Thyroid gland (tissue), 4 donors: ENCODE measurements at regions not wholly inside any gene's neighbourhood (a gene's known extent, or its start where the extent isn't known, plus 50 kb on each side); places are given as distances from the start of the nearest gene placed in this dataset.

Source experiments
- DNase-seq, 2 donors: peaks; one replicate each; pipeline ENCODE4 v3.0.0-alpha.2; 2019
- H3K27ac ChIP-seq, 3 donors: fragments of 200-600 bp; sonication (generic); 1 replicate in 2 of 3; 2 replicates in 1 of 3; pipeline ENCODE4 v1.5.1; 2016 to 2019; ENCODE audit warnings: mild to moderate bottlenecking in 1 of 3, moderate library complexity in 1 of 3
- H3K27me3 ChIP-seq: fragments of 200-600 bp; sonication (generic); one replicate; pipeline ENCODE4 v1.5.1; 2019
- H3K36me3 ChIP-seq, 2 donors: fragments of 200-600 bp; sonication (generic); one replicate each; pipeline ENCODE4 v1.5.1; 2016 to 2019
- H3K4me1 ChIP-seq, 2 donors: fragments of 200-600 bp; sonication (generic); one replicate each; pipeline ENCODE4 v1.5.1; 2017 to 2019
- H3K4me3 ChIP-seq, 3 donors: fragments of 200-600 bp; sonication (generic); replicated peaks in 1 of 3; 1 replicate in 2 of 3; 2 replicates in 1 of 3; pipeline ENCODE4 v1.5.1; 2016; ENCODE audit warnings: mild to moderate bottlenecking in 1 of 3
- H3K9me3 ChIP-seq: fragments of 200-600 bp; sonication (generic); one replicate; pipeline ENCODE4 v1.5.1; 2017
- CTCF ChIP-seq, 6 experiments: fragments of 200-600 bp in 3 of 6; fragments of 450-650 bp in 3 of 6; sonication (generic) in 3 of 6; IDR thresholded peaks; one replicate each; pipeline ENCODE4 v1.5.1; 2016 to 2019; ENCODE audit warnings: antibody characterized with exemption in 6 of 6, mild to moderate bottlenecking in 2 of 6, inconsistent platforms in 1 of 6, moderate library complexity in 1 of 6
- POLR2A ChIP-seq, 2 donors: fragments of 450-650 bp; IDR thresholded peaks; one replicate each; pipeline ENCODE4 v1.6.1; 2017; ENCODE audit warnings: antibody characterized with exemption in 2 of 2, mild to moderate bottlenecking in 2 of 2, moderate library complexity in 1 of 2
- WGBS, 2 donors: methylation state at CpG; one replicate each; pipeline ENCODE4 v1.1.5; 2017; 5-methylcytosine and 5-hydroxymethylcytosine counted together
- intact Hi-C: fragments of 100-400 bp; cut with DNase I; formaldehyde crosslinking; loops from one replicate; pipeline ENCODE4 v1.15.1; 2023

DNA sequence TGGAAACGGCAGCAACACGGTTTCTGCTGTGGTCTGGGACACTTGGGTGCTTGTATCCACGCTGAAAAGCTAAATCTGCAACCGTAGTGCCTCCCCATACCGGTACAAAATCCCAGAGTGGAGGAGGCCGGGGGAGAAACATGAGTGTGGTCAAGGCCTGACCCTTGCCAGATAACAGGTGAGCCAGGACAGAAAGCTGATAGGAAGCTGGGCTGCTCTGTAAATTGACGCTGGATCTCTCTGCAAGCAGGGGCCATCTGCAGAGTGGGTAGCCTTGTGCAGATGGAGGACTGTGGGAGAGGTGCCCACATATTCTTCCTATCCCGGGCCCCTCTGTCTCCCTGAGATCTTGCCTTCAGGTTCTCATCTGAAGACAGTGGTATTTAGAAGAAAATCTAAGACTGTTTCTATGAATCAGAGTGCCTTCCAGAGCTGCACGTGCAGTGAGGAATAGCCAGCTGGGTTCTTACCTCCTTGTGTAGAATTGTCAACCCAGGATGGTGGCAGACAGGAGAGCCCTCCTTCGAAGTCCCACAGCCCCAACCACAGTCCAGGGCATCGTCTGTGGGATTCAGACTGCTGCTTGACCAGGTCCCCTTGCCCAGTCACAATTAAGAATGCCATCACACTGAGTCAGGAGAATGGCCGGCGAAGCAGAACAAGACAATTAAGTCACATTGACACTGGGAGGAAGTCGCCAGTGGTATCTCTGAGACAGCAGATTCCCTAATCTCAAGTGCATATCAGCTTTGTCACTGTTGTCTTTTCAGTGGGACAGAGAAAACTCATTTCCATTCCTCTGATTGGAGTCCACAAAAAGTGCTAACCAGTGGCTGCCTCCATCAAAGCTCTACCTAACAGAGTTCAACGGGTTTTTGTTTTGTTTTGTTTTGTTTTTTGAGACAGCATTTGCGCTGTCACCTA lies 100.0 kb upstream of the RIPOR2 start:
- WGBS, 2 donors, result 77 to 83% methylated on average over 15 to 16 of the region's 16 CpGs
- DNase-seq, result no peak
- Histone ChIP-seq H3K4me1 (peaks cover 0 to 9% of the 10 kb centered on the region in 2 donors), H3K27ac (no peak overlapping the region), H3K36me3 (no peaks in the 10 kb centered on the region), H3K27me3 (no peaks in the 10 kb centered on the region), H3K9me3 (no peaks in the 10 kb centered on the region), H3K4me3 (no peak overlapping the region)
- no peak for TF ChIP-seq POLR2A (IDR thresholded peaks at IDR 0.05)
- TF ChIP-seq CTCF (IDR thresholded peaks at IDR 0.05), result no peak
- intact Hi-C loops, result no loop called here

DNA sequence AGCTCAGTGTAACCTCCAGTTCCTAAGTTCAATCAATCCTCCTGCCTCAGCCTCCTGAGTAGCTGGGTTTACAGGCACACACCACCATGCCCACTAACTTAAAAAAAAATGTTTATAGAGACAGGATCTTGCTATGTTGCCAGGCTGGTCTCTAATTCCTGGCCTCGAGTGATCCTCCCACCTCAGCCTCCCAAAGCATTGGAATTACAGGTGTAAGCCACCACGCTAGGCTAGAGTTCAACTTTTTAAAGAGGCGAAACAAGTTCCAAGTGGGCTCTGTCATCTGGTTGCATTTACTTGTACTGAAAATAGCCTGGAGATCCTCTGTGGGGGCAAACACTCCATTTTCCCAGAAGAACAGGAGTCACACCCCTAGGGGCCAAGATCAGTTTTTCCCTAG lies 100.7 kb upstream of the RIPOR2 start:
- Histone ChIP-seq H3K27ac (no peak overlapping the region), H3K27me3 (no peaks in the 10 kb centered on the region), H3K36me3 (no peaks in the 10 kb centered on the region), H3K9me3 (no peaks in the 10 kb centered on the region), H3K4me1 (peaks cover 0 to 9% of the 10 kb centered on the region in 2 donors), H3K4me3 (no peak overlapping the region)
- intact Hi-C loops, result no loop called here
- WGBS, 2 donors, result 96 to 97% methylated on average over 3 of the region's 3 CpGs
- TF ChIP-seq POLR2A (IDR thresholded peaks at IDR 0.05) (no peak), CTCF (IDR thresholded peaks at IDR 0.05) (no peak)
- no peak for DNase-seq

- TF ChIP-seq CTCF (IDR thresholded peaks at IDR 0.05), result no peak
- no peak for TF ChIP-seq POLR2A (IDR thresholded peaks at IDR 0.05)
- no peak for DNase-seq
- Histone ChIP-seq H3K4me3 (no peak overlapping the region), H3K27ac (no peak overlapping the region), H3K36me3 (no peaks in the 10 kb centered on the region), H3K9me3 (no peaks in the 10 kb centered on the region), H3K27me3 (no peaks in the 10 kb centered on the region), H3K4me1 (peaks cover 0 to 9% of the 10 kb centered on the region in 2 donors)
- intact Hi-C loops, result no loop called here
These were observed 102.5 kb upstream of the RIPOR2 start for GRCh38 chr6:25038300-25038699.

- Histone ChIP-seq H3K27ac (no peak overlapping the region), H3K4me1 (peaks cover 0 to 9% of the 10 kb centered on the region in 2 donors), H3K36me3 (no peaks in the 10 kb centered on the region), H3K4me3 (no peak overlapping the region), H3K9me3 (no peaks in the 10 kb centered on the region), H3K27me3 (no peaks in the 10 kb centered on the region)
- DNase-seq, result no peak
- intact Hi-C loops, result no loop called here
- WGBS, 2 donors, result 75 to 78% methylated on average over 6 of the region's 6 CpGs
- TF ChIP-seq CTCF (IDR thresholded peaks at IDR 0.05) (no peak), POLR2A (IDR thresholded peaks at IDR 0.05) (no peak)
These were observed 103.2 kb upstream of the RIPOR2 start for GRCh38 chr6:25038999-25039398.

GRCh38 chr6:25041485-25042035 lies 105.8 kb upstream of the RIPOR2 start:
- Histone ChIP-seq H3K4me3 (no peak overlapping the region), H3K27me3 (no peaks in the 10 kb centered on the region), H3K36me3 (no peaks in the 10 kb centered on the region), H3K9me3 (no peaks in the 10 kb centered on the region), H3K4me1 (no peaks in the 10 kb centered on the region), H3K27ac (no peak overlapping the region)
- intact Hi-C loops, result no loop called here
- no peak for DNase-seq
- WGBS, 2 donors, result 78 to 89% methylated on average over 12 of the region's 12 CpGs
- no peak for TF ChIP-seq POLR2A (IDR thresholded peaks at IDR 0.05)
- no peak for TF ChIP-seq CTCF (IDR thresholded peaks at IDR 0.05)
